ENCODE measurements at regions not wholly inside any gene's neighbourhood (a gene's known extent, or its start where the extent isn't known, plus 50 kb on each side); places are given as distances from the start of the nearest gene placed in this dataset.

DNA sequence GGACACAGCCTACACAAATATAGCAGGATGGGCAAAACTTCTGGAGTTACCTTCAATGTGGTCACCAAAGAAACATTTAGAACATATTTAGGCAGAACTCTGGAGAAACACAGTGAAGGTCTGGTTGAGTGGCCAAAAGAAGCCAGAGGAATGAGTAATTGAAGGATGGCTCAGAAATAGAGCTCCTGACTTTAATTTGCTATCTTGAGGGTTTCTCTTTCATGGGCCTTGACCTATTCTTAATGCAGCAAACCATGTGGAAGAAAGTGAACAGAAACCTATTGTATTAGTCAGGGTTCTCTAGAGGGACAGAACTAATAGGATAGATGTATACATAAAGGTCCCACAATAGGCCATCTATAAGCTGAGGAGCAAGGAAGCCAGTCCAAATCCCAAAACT is 650.5 kb downstream of the ACTL7B start:
- H3K9me3 ChIP-seq = no peaks in the 10 kb centered on the region
- H3K27me3 ChIP-seq = no peaks in the 10 kb centered on the region
- no peak overlapping the region for H3K4me3 ChIP-seq
- H3K36me3 ChIP-seq = no peaks in the 10 kb centered on the region
- no peak for DNase-seq
- intact Hi-C loops (cut with DNase I) = no loop called here
- TF ChIP-seq EP300 (IDR thresholded peaks at IDR 0.05) = no peak
- TF ChIP-seq POLR2A (IDR thresholded peaks at IDR 0.05) = no peak
- no peak for TF ChIP-seq CTCF (IDR thresholded peaks at IDR 0.05)
- no peaks in the 10 kb centered on the region for H3K4me1 ChIP-seq (ENCODE audit: insufficient read depth)
- H3K27ac ChIP-seq = no peak overlapping the region

- DNase-seq = no peak
- no peak overlapping the region for H3K27ac ChIP-seq
- no peaks in the 10 kb centered on the region for H3K4me1 ChIP-seq (ENCODE audit: insufficient read depth)
- no peaks in the 10 kb centered on the region for H3K36me3 ChIP-seq
- no peaks in the 10 kb centered on the region for H3K9me3 ChIP-seq
- H3K4me3 ChIP-seq = no peak overlapping the region
- intact Hi-C loops (cut with DNase I) = no loop called here
- 96 to 100% (median 100%) methylated on average over 1 of the region's 1 CpG for WGBS, 3 donors
- TF ChIP-seq CTCF (IDR thresholded peaks at IDR 0.05) (no peak), POLR2A (IDR thresholded peaks at IDR 0.05) (no peak), EP300 (IDR thresholded peaks at IDR 0.05) (no peak)
- H3K27me3 ChIP-seq = no peaks in the 10 kb centered on the region
Measured at GRCh38 chr9:108197899-108198298, 657.9 kb downstream of the ACTL7B start.

DNA sequence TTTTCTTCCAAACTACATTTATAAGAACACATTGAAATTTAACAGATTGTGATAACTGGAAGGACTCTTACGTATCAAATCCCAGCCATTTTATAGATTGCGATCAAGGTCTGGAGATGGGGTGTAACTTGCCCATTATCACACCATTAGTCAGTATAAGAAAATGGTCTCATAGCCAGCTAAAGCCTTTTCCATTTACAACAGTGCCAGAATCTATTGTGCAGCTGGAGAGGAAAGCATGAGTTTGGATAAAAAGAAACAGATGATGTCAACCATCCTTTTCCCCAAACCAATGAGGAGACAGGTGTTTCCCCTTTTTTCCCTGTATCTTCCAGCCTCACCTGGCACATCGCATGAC is 658.8 kb downstream of the ACTL7B start:
- H3K36me3 ChIP-seq = no peaks in the 10 kb centered on the region
- intact Hi-C loops (cut with DNase I) = no loop called here
- TF ChIP-seq CTCF (IDR thresholded peaks at IDR 0.05) = no peak
- no peak for TF ChIP-seq POLR2A (IDR thresholded peaks at IDR 0.05)
- TF ChIP-seq EP300 (IDR thresholded peaks at IDR 0.05) = no peak
- H3K4me1 ChIP-seq (ENCODE audit: insufficient read depth) = no peaks in the 10 kb centered on the region
- no peak for DNase-seq
- no peaks in the 10 kb centered on the region for H3K9me3 ChIP-seq
- H3K27ac ChIP-seq = no peak overlapping the region
- H3K4me3 ChIP-seq = no peak overlapping the region
- no peaks in the 10 kb centered on the region for H3K27me3 ChIP-seq
- WGBS, 3 donors = 90 to 94% (median 93%) methylated on average over 3 of the region's 3 CpGs

GRCh38 chr9:108196332-108197007 is 659.3 kb downstream of the ACTL7B start:
- H3K36me3 ChIP-seq = no peaks in the 10 kb centered on the region
- no peak for DNase-seq
- no peak for TF ChIP-seq CTCF (IDR thresholded peaks at IDR 0.05)
- no peak for TF ChIP-seq POLR2A (IDR thresholded peaks at IDR 0.05)
- TF ChIP-seq EP300 (IDR thresholded peaks at IDR 0.05) = no peak
- H3K27me3 ChIP-seq = no peaks in the 10 kb centered on the region
- no peaks in the 10 kb centered on the region for H3K9me3 ChIP-seq
- H3K4me1 ChIP-seq (ENCODE audit: insufficient read depth) = no peaks in the 10 kb centered on the region
- 68 to 80% (median 71%) methylated on average over 5 of the region's 5 CpGs for WGBS, 3 donors
- no peak overlapping the region for H3K4me3 ChIP-seq
- H3K27ac ChIP-seq = no peak overlapping the region
- intact Hi-C loops (cut with DNase I) = no loop called here
